Mammary epithelial cell (primary cell): ENCODE measurements at regions not wholly inside any gene's neighbourhood (a gene's known extent, or its start where the extent isn't known, plus 50 kb on each side); places are given as distances from the start of the nearest gene placed in this dataset.

Experiments used
- EZH2 ChIP-seq: IDR thresholded peaks from 2 replicates; pipeline ENCODE4 v1.6.1; 2012; ENCODE audit warnings: low read length, inconsistent platforms, borderline replicate concordance
- TF ChIP-seq, protein P1 (sequence below), 2 donors: IDR thresholded peaks in 1 of 2; conservative IDR thresholded peaks in 1 of 2; 2 replicates each; pipeline ENCODE4 v1.5.1; 2011 to 2012; ENCODE audit warnings: inconsistent platforms in 2 of 2, low read length in 2 of 2, mild to moderate bottlenecking in 2 of 2, control low read depth in 1 of 2, low read depth in 1 of 2; ENCODE audit not compliant: insufficient read depth in 1 of 2; ENCODE audit errors: extremely low read depth in 1 of 2

DNA sequence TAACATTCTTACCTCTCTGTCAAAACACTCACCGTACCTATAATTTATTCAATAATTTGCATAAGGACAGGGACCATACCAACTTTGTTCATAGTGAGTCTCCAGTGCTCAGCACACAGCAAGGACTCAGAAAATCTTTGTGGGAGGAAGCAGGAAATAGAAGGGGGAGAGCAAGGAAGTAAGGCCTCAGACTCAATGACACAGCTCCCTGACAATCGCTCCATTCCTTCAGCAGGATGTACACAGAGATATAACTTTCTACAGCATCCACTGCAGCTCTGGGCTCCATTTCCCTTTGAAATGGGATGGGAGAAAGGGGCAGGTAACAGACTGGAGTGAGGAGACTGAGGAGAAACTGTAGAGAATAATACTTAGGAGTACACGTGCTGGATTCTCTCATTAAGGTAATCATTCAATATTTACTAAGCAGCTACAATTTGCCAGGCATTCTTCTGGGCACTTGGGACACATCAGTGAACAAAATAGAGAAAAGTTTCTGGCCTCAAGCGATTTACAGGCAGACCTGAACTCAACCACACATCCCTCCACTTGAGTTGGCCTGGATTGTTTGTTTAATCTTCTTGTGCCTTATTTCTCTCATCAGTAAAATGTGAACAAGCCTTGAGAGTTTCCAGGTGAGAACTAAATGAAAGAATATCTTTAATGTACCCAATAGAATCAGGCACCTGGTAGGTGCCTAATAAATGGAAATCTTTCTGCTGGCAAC is 330.3 kb upstream of the THBS1 start:
- TF ChIP-seq, protein P1, sequence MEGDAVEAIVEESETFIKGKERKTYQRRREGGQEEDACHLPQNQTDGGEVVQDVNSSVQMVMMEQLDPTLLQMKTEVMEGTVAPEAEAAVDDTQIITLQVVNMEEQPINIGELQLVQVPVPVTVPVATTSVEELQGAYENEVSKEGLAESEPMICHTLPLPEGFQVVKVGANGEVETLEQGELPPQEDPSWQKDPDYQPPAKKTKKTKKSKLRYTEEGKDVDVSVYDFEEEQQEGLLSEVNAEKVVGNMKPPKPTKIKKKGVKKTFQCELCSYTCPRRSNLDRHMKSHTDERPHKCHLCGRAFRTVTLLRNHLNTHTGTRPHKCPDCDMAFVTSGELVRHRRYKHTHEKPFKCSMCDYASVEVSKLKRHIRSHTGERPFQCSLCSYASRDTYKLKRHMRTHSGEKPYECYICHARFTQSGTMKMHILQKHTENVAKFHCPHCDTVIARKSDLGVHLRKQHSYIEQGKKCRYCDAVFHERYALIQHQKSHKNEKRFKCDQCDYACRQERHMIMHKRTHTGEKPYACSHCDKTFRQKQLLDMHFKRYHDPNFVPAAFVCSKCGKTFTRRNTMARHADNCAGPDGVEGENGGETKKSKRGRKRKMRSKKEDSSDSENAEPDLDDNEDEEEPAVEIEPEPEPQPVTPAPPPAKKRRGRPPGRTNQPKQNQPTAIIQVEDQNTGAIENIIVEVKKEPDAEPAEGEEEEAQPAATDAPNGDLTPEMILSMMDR (conservative IDR thresholded peaks at IDR 0.05 in 1 of 2, IDR thresholded peaks at IDR 0.05 in 1 of 2; ENCODE audit: extremely low read depth in 1 of 2, insufficient read depth in 1 of 2, low read depth in 1 of 2, low read length in 2 of 2) = no peak
- TF ChIP-seq EZH2 = no peak
